ENCODE measurements at regions not wholly inside any gene's neighbourhood (a gene's known extent, or its start where the extent isn't known, plus 50 kb on each side); places are given as distances from the start of the nearest gene placed in this dataset.

DNA sequence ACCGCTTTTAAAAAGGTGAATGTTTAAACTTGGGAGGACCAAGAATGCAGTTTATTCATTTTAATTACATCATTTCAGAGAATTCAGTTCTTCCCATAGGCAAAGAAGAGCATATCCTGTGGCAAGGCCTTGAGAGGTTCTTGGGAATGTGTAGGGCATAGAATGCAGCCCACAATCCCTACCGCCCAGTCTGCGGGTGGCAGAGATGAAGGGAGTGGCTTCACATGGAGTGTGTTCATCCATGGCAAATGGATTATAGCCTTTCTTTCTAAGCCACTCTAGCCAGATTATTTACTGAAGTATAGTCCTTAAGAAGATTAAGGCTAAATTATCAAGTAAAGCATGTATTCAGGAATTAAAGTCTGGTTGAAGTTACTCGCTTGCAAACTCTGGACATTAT lies 97.4 kb downstream of the TSPAN8 start:
- Mint-ChIP-seq H3K4me3 (no peak overlapping the region), H3K27me3 (ENCODE audit: low read depth) (no peaks in the 10 kb centered on the region), H3K27ac (ENCODE audit: unreplicated experiment) (no peak overlapping the region), H3K36me3 (ENCODE audit: low read depth) (no peaks in the 10 kb centered on the region), H3K4me1 (no peaks in the 10 kb centered on the region), H3K9me3 (no peaks in the 10 kb centered on the region)
- no peak for DNase-seq (ENCODE audit: low read depth, low spot score)
- TF ChIP-seq, protein P1, sequence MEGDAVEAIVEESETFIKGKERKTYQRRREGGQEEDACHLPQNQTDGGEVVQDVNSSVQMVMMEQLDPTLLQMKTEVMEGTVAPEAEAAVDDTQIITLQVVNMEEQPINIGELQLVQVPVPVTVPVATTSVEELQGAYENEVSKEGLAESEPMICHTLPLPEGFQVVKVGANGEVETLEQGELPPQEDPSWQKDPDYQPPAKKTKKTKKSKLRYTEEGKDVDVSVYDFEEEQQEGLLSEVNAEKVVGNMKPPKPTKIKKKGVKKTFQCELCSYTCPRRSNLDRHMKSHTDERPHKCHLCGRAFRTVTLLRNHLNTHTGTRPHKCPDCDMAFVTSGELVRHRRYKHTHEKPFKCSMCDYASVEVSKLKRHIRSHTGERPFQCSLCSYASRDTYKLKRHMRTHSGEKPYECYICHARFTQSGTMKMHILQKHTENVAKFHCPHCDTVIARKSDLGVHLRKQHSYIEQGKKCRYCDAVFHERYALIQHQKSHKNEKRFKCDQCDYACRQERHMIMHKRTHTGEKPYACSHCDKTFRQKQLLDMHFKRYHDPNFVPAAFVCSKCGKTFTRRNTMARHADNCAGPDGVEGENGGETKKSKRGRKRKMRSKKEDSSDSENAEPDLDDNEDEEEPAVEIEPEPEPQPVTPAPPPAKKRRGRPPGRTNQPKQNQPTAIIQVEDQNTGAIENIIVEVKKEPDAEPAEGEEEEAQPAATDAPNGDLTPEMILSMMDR (conservative IDR thresholded peaks at IDR 0.05) = no peak

- no peaks in the 10 kb centered on the region for H3K4me1 Mint-ChIP-seq
- H3K27me3 Mint-ChIP-seq (ENCODE audit: low read depth) = no peaks in the 10 kb centered on the region
- H3K4me3 Mint-ChIP-seq = no peak overlapping the region
- H3K27ac Mint-ChIP-seq (ENCODE audit: unreplicated experiment) = no peak overlapping the region
- TF ChIP-seq, protein P1 (conservative IDR thresholded peaks at IDR 0.05) = no peak
- H3K36me3 Mint-ChIP-seq (ENCODE audit: low read depth) = no peaks in the 10 kb centered on the region
- DNase-seq (ENCODE audit: low read depth, low spot score) = no peak
- H3K9me3 Mint-ChIP-seq = no peaks in the 10 kb centered on the region
Measured at GRCh38 chr12:71057330-71057729, 100.5 kb downstream of the TSPAN8 start.

DNA sequence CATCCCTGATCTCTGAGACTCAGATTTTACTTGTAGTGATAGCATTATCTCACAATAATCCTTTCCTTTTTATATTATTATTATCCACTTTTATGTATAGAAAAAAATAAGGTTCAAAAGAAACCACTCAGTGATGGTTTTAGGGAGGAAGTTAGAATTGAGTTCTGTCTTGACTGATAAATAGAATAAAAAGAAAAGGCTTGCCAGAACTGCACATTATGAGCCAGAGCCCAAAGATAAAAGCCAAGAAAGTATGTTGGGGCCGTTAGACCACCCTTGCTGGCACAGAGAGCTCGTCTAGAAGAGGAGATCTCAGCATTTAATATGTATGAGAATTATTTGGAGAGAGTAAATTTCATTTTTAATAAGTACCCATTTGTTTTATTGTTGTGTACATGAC lies 103.2 kb downstream of the TSPAN8 start:
- H3K36me3 Mint-ChIP-seq (ENCODE audit: low read depth) = no peaks in the 10 kb centered on the region

DNA sequence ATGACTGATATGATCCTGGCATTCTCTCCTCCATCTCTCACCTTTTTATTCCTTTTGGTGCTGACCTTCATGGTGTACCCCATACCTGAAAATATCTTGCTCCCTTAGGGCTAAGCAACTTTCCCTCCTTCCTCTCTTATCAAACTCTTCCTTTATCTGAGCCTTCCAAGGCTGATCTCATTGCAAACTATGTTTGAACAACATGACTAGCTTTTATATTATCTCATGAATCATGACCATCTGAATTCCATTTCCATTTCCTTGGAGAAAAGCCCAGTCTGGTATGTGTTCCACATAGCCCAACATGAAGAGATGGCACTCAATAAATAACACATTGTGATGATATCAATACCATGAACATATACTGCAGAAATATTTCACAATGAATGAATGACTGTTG lies 111.6 kb downstream of the TSPAN8 start:
- Mint-ChIP-seq H3K4me3 (no peak overlapping the region), H3K36me3 (ENCODE audit: low read depth) (no peaks in the 10 kb centered on the region), H3K27ac (ENCODE audit: unreplicated experiment) (no peak overlapping the region), H3K9me3 (peaks cover 2% of the 10 kb centered on the region), H3K4me1 (no peaks in the 10 kb centered on the region), H3K27me3 (ENCODE audit: low read depth) (peaks cover 3% of the 10 kb centered on the region)
- DNase-seq (ENCODE audit: low read depth, low spot score) = no peak
- TF ChIP-seq, protein P1 (conservative IDR thresholded peaks at IDR 0.05) = no peak

More for the DNA sequence above, 103.2 kb downstream of the TSPAN8 start:
- Mint-ChIP-seq H3K27ac (ENCODE audit: unreplicated experiment) (no peak overlapping the region), H3K4me1 (no peaks in the 10 kb centered on the region), H3K4me3 (no peak overlapping the region), H3K9me3 (no peaks in the 10 kb centered on the region), H3K27me3 (ENCODE audit: low read depth) (no peaks in the 10 kb centered on the region)
- TF ChIP-seq, protein P1 (conservative IDR thresholded peaks at IDR 0.05) = no peak
- no peak for DNase-seq (ENCODE audit: low read depth, low spot score)

DNA sequence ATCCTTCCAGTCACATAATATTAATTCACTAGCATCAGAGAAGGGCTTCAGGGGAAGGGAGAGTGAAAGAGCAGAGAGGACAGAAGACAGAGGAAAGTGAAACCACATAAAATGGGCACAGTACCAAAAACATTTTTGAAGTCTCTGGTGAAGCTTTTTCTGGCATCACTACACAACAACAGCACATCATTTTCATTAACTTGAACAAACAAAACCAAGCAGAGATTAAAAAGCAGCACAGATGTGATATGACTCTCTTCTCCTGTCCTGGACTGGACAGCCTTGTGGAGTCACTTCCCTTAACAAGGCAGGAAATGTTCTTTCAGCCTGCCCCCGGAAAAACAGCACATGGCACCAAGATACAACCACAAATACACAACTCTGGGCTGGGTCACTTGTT lies 112.0 kb downstream of the TSPAN8 start:
- TF ChIP-seq, protein P1 (conservative IDR thresholded peaks at IDR 0.05) = no peak
- Mint-ChIP-seq H3K9me3 (peaks cover 6% of the 10 kb centered on the region), H3K27me3 (ENCODE audit: low read depth) (peaks cover 3% of the 10 kb centered on the region), H3K4me1 (no peaks in the 10 kb centered on the region), H3K27ac (ENCODE audit: unreplicated experiment) (no peak overlapping the region), H3K4me3 (no peak overlapping the region), H3K36me3 (ENCODE audit: low read depth) (no peaks in the 10 kb centered on the region)
- DNase-seq (ENCODE audit: low read depth, low spot score) = no peak

GRCh38 chr12:71041476-71041875 lies 116.3 kb downstream of the TSPAN8 start:
- no peak overlapping the region for H3K4me3 Mint-ChIP-seq
- TF ChIP-seq, protein P1 (conservative IDR thresholded peaks at IDR 0.05) = no peak
- no peak for DNase-seq (ENCODE audit: low read depth, low spot score)
- no peaks in the 10 kb centered on the region for H3K36me3 Mint-ChIP-seq (ENCODE audit: low read depth)
- no peaks in the 10 kb centered on the region for H3K4me1 Mint-ChIP-seq
- no peak overlapping the region for H3K27ac Mint-ChIP-seq (ENCODE audit: unreplicated experiment)
- peaks cover 8% of the 10 kb centered on the region for H3K9me3 Mint-ChIP-seq
- peaks cover 3% of the 10 kb centered on the region for H3K27me3 Mint-ChIP-seq (ENCODE audit: low read depth)
